ENCODE measurements at regions not wholly inside any gene's neighbourhood (a gene's known extent, or its start where the extent isn't known, plus 50 kb on each side); places are given as distances from the start of the nearest gene placed in this dataset.

- TF ChIP-seq ZNF274 (IDR thresholded peaks at IDR 0.05; ENCODE audit: low read depth, low read length) = no peak
- no peak for TF ChIP-seq YY1 (IDR thresholded peaks at IDR 0.05; ENCODE audit: insufficient read depth, insufficient read length)
Measured at GRCh38 chr1:100628631-100629081, 90.7 kb downstream of the GPR88 start.
